GM12878 (cell line): ENCODE measurements at regions not wholly inside any gene's neighbourhood (a gene's known extent, or its start where the extent isn't known, plus 50 kb on each side); places are given as distances from the start of the nearest gene placed in this dataset.

Experiments
- ATAC-seq: fragments of 200-7000 bp; cut with Tn5 transposase; 3 replicates; pipeline ENCODE4 v1.9.1; 2020; ENCODE audit warnings: mild to moderate bottlenecking, moderate library complexity
- BruUV-seq: library from RNA; stranded (reverse); fragments of 400-500 nt; replicated peaks from 2 replicates; lab custom pipeline; 2021; lab: Mats Ljungman, UMichigan
- CTCF ChIA-PET: fragments of 300-600 bp; sonication (Branson Sonifier 250); formaldehyde crosslinking; extraction: SDS; loops from one replicate; lab custom pipeline; 2021; ENCODE audit warnings: inconsistent platforms; lab: Yijun Ruan, JAX
- POLR2A ChIA-PET: fragments of 350-600 bp; formaldehyde crosslinking; extraction: SDS; loops from one replicate; lab custom pipeline; 2021; ENCODE audit warnings: inconsistent platforms; lab: Charles Lee
- RAD21 ChIA-PET: fragments of 300-600 bp; sonication (Branson Sonifier 250); formaldehyde crosslinking; loops from one replicate; lab custom pipeline; 2023; ENCODE audit warnings: antibody characterized with exemption; ENCODE audit not compliant: unreplicated experiment; lab: Charles Lee
- SMC1A ChIA-PET: fragments of 300-600 bp; sonication (Branson Sonifier 250); formaldehyde crosslinking; loops from one replicate; lab custom pipeline; 2023; ENCODE audit not compliant: unreplicated experiment, uncharacterized antibody; lab: Charles Lee
- DNase-seq: peaks from one replicate; pipeline ENCODE4 v3.0.0-alpha.2; 2011; ENCODE audit warnings: low read depth, low spot score
- FAIRE-seq: peaks from 3 replicates; lab custom pipeline; 2011; peaks lifted over from hg19 to GRCh38; lab: Jason Lieb, UNC
- H2AFZ ChIP-seq: 2 replicates; pipeline ENCODE4 v1.6.0; 2011; ENCODE audit warnings: low read depth, low read length, control low read depth; ENCODE audit not compliant: control insufficient read depth
- H3K27ac ChIP-seq: 2 replicates; pipeline ENCODE4 v1.5.1; 2011; ENCODE audit warnings: control low read depth; ENCODE audit not compliant: control insufficient read depth, insufficient read depth
- H3K27me3 ChIP-seq, 2 experiments: replicated peaks in 1 of 2; 2 replicates each; pipeline versions ENCODE4 v1.6.0 to v1.6.1; 2011; ENCODE audit warnings: low read length in 1 of 2; ENCODE audit not compliant: control insufficient read depth in 2 of 2, insufficient read depth in 2 of 2
- H3K36me3 ChIP-seq, 2 experiments: 2 replicates each; pipeline ENCODE4 v1.5.1; 2011; ENCODE audit warnings: low read length in 1 of 2; ENCODE audit not compliant: control insufficient read depth in 2 of 2, insufficient read depth in 2 of 2
- H3K4me1 ChIP-seq: 2 replicates; pipeline ENCODE4 v1.6.1; 2011; ENCODE audit warnings: mild to moderate bottlenecking, low read length, moderate library complexity, mixed read lengths; ENCODE audit not compliant: control insufficient read depth, insufficient read depth
- H3K4me2 ChIP-seq: 2 replicates; pipeline ENCODE4 v1.6.0; 2011; ENCODE audit warnings: control low read depth; ENCODE audit not compliant: control insufficient read depth, insufficient read depth
- H3K4me3 ChIP-seq: fragments of 200-600 bp; sonication (generic); 2 replicates; pipeline ENCODE4 v1.5.1; 2016
- H3K79me2 ChIP-seq: 2 replicates; pipeline ENCODE4 v1.6.0; 2011; ENCODE audit warnings: low read length; ENCODE audit not compliant: control insufficient read depth, insufficient read depth
- H3K9ac ChIP-seq: 2 replicates; pipeline ENCODE4 v1.8.0; 2011; ENCODE audit warnings: low read length, control low read depth, mixed read lengths; ENCODE audit not compliant: control insufficient read depth, insufficient read depth
- H3K9me3 ChIP-seq: replicated peaks from 3 replicates; pipeline ENCODE4 v1.5.1; 2011; ENCODE audit warnings: mild to moderate bottlenecking, low read length; ENCODE audit not compliant: control insufficient read depth, insufficient read depth
- H4K20me1 ChIP-seq: 2 replicates; pipeline ENCODE4 v1.6.0; 2011; ENCODE audit not compliant: control insufficient read depth, insufficient read depth
- BCL3 ChIP-seq: IDR thresholded peaks from 2 replicates; pipeline ENCODE4 v1.6.1; 2011; ENCODE audit warnings: borderline replicate concordance, low read depth, mild to moderate bottlenecking, moderate library complexity, low read length; ENCODE audit not compliant: insufficient read depth, poor library complexity, severe bottlenecking
- CHD2 ChIP-seq: IDR thresholded peaks from 2 replicates; pipeline ENCODE4 v1.6.1; 2011; ENCODE audit warnings: low read depth, low read length, improper control_type of control experiment, borderline replicate concordance
- EGR1 ChIP-seq, 2 experiments: IDR thresholded peaks; 1 replicate in 1 of 2; 2 replicates in 1 of 2; pipeline ENCODE4 v1.6.1; 2011 to 2012; ENCODE audit warnings: low read depth in 2 of 2, low read length in 2 of 2, borderline replicate concordance in 1 of 2, mild to moderate bottlenecking in 1 of 2, moderate library complexity in 1 of 2
- EP300 ChIP-seq, 2 experiments: fragments of 150-350 bp in 1 of 2; IDR thresholded peaks; 2 replicates each; pipeline ENCODE4 v1.6.1; 2011 to 2012; ENCODE audit warnings: low read depth in 2 of 2, low read length in 2 of 2, borderline replicate concordance in 1 of 2, improper control_type of control experiment in 1 of 2, inconsistent platforms in 1 of 2; ENCODE audit not compliant: control insufficient read depth in 1 of 2
- ESRRA ChIP-seq: IDR thresholded peaks from 2 replicates; pipeline ENCODE4 v1.6.1; 2012; ENCODE audit warnings: mild to moderate bottlenecking, low read length, improper control_type of control experiment
- HCFC1 ChIP-seq: fragments of 150-350 bp; IDR thresholded peaks from 2 replicates; pipeline ENCODE4 v1.6.1; 2014; ENCODE audit warnings: low read length
- IKZF1 ChIP-seq: fragments of 450-650 bp; conservative IDR thresholded peaks from 2 replicates; pipeline ENCODE4 v1.6.1; 2017; ENCODE audit warnings: antibody characterized with exemption, mild to moderate bottlenecking
- JUND ChIP-seq: IDR thresholded peaks from 2 replicates; pipeline ENCODE4 v1.6.1; 2012; ENCODE audit warnings: low read depth, mild to moderate bottlenecking, low read length, improper control_type of control experiment, moderate library complexity
- LARP7 ChIP-seq: fragments of 450-650 bp; IDR thresholded peaks from 2 replicates; pipeline ENCODE4 v1.6.1; 2017; ENCODE audit warnings: mild to moderate bottlenecking
- MEF2B ChIP-seq: fragments of 450-650 bp; IDR thresholded peaks from 2 replicates; pipeline ENCODE4 v1.6.1; 2018; ENCODE audit warnings: mild to moderate bottlenecking, moderate library complexity; ENCODE audit not compliant: partially characterized antibody, poor library complexity, severe bottlenecking
- MLLT1 ChIP-seq: fragments of 450-650 bp; IDR thresholded peaks from 2 replicates; pipeline ENCODE4 v1.6.1; 2016; ENCODE audit warnings: mild to moderate bottlenecking
- MTA3 ChIP-seq: IDR thresholded peaks from 2 replicates; pipeline ENCODE4 v1.6.1; 2012; ENCODE audit warnings: low read length, inconsistent platforms, borderline replicate concordance
- RELA ChIP-seq: fragments of 450-650 bp; IDR thresholded peaks from 2 replicates; pipeline ENCODE4 v1.8.0; 2014; ENCODE audit warnings: borderline replicate concordance; ENCODE audit not compliant: partially characterized antibody
- RELB ChIP-seq: fragments of 450-650 bp; IDR thresholded peaks from 2 replicates; pipeline ENCODE4 v1.6.1; 2017; ENCODE audit warnings: low read depth, mild to moderate bottlenecking, moderate library complexity
- SMARCA5 ChIP-seq: fragments of 450-650 bp; IDR thresholded peaks from 2 replicates; pipeline ENCODE4 v1.6.1; 2017; ENCODE audit warnings: mild to moderate bottlenecking
- YY1 ChIP-seq: IDR thresholded peaks from 2 replicates; pipeline ENCODE4 v1.6.1; 2011; ENCODE audit warnings: low read depth, mild to moderate bottlenecking, low read length
- WGBS: methylation state at CpG from one replicate; pipeline ENCODE4 v1.1.6; 2016; ENCODE audit warnings: low lambda C conversion rate; ENCODE audit not compliant: insufficient replicate concordance, insufficient coverage; ENCODE audit errors: missing lambda C conversion rate; 5-methylcytosine and 5-hydroxymethylcytosine counted together
- in situ Hi-C: fragments of 300-500 bp; cut with MboI; formaldehyde crosslinking; loops from 9 replicates; pipeline ENCODE4 v1.14.3; 2018; ENCODE audit warnings: mixed read lengths
- intact Hi-C: fragments of 100-400 bp; cut with micrococcal nuclease; formaldehyde crosslinking; loops from one replicate; pipeline ENCODE4 v1.14.2; 2022; ENCODE audit not compliant: unreplicated experiment

DNA sequence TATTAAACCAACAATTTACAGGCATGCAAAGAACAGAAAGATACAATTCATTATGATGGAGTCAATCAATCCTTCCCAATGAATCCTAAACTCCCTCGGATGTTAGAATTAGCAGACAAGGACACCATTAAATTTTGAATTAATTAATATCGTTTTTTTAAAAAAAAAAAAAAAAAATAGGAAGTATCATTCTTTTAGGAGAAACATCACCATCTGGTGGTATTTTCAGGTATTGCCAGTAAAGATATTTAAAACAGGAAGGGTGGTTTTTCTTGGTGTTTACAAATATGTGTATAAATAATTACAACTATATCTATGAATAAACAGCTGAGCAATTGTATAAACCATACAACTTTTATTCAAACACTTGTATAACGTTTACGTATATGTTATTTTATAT lies 564.4 kb downstream of the HAO1 start (continued):
- TF ChIP-seq BCL3 = no peak
- TF ChIP-seq YY1 = no peak
- TF ChIP-seq, all 136 proteins: peak for 4

DNA sequence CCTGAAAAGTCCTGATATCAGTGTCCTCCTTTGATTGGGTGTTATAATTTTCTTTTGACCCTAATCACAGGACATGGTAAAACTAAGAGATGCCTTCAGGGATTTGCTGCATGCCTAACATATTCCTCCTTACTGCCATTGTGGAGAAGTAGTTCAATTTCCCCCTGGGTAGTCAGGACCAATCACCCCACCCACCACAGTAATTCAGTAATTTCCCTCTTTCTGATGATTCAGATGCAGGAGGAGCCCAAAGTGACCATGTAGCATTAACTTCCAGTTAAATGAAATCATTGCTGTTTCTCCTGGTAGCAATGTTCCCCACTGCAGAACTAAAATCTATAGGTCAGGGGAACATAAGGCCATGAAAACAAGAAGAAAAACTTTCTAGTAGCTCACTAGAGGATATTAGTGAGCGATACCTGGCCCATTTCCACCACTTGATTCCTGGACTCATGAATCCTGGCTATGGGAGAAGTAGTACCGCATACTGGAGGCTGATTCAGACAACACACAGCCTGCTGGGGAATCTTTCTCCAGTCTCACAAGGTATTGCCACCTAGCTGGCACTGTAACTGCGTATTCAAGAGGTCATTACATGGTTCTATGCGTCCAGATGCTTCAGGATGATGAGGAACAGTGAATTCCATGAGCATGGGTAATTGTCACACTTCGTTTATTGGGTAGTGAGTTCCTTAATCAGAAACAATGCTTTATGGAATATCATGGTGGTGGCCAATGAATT lies 561.2 kb downstream of the HAO1 start:
- Histone ChIP-seq H3K9ac (no peak overlapping the region), H2AFZ (no peak overlapping the region), H3K27me3 (no peaks in the 10 kb centered on the region), H3K4me2 (no peak overlapping the region), H3K4me3 (no peak overlapping the region), H3K4me1 (no peaks in the 10 kb centered on the region), H3K36me3 (no peaks in the 10 kb centered on the region), H4K20me1 (no peaks in the 10 kb centered on the region), H3K27ac (no peak overlapping the region), H3K79me2 (no peaks in the 10 kb centered on the region), H3K9me3 (no peaks in the 10 kb centered on the region)
- RAD21 ChIA-PET = no interaction called here
- no peak for FAIRE-seq
- BruUV-seq = no TSS peak
- intact Hi-C loops = loop anchor here (5.0 kb wide), 1 partner anchor 1237 kb away; no protein-coding TSS in a partner anchor
- no peak for DNase-seq
- WGBS = 14% methylated on average over 5 of the region's 5 CpGs
- SMC1A ChIA-PET = interaction anchor here (2.6 kb wide), 1 partner anchor 613 kb away, joined by 8 read pairs; no protein-coding TSS in a partner anchor
- in situ Hi-C loops = loop anchor here (10.0 kb wide), 2 partner anchors 614 to 1234 kb away; partner anchors contain the start of gene BMP2
- CTCF ChIA-PET = interaction anchor here (0.9 kb wide), 1 partner anchor 9 kb away, joined by 3 read pairs; no protein-coding TSS in a partner anchor
- POLR2A ChIA-PET = no interaction called here
- no peak for ATAC-seq
- TF ChIP-seq MLLT1 = no peak
- no peak for TF ChIP-seq LARP7
- no peak for TF ChIP-seq MTA3
- TF ChIP-seq EP300 (IDR thresholded peaks at IDR 0.05; ENCODE audit: borderline replicate concordance in 1 of 2, control insufficient read depth in 1 of 2, low read depth in 2 of 2, low read length in 2 of 2) = no peak
- no peak for TF ChIP-seq MEF2B
- TF ChIP-seq EGR1 (IDR thresholded peaks at IDR 0.05; ENCODE audit: borderline replicate concordance in 1 of 2, low read depth in 2 of 2, low read length in 2 of 2) = no peak
- TF ChIP-seq ESRRA = no peak
- TF ChIP-seq RELA = no peak
- TF ChIP-seq RELB = no peak
- no peak for TF ChIP-seq SMARCA5
- TF ChIP-seq CHD2 = no peak
- no peak for TF ChIP-seq JUND
- no peak for TF ChIP-seq IKZF1
- no peak for TF ChIP-seq HCFC1
